ENCODE measurements at regions not wholly inside any gene's neighbourhood (a gene's known extent, or its start where the extent isn't known, plus 50 kb on each side); places are given as distances from the start of the nearest gene placed in this dataset.

DNA sequence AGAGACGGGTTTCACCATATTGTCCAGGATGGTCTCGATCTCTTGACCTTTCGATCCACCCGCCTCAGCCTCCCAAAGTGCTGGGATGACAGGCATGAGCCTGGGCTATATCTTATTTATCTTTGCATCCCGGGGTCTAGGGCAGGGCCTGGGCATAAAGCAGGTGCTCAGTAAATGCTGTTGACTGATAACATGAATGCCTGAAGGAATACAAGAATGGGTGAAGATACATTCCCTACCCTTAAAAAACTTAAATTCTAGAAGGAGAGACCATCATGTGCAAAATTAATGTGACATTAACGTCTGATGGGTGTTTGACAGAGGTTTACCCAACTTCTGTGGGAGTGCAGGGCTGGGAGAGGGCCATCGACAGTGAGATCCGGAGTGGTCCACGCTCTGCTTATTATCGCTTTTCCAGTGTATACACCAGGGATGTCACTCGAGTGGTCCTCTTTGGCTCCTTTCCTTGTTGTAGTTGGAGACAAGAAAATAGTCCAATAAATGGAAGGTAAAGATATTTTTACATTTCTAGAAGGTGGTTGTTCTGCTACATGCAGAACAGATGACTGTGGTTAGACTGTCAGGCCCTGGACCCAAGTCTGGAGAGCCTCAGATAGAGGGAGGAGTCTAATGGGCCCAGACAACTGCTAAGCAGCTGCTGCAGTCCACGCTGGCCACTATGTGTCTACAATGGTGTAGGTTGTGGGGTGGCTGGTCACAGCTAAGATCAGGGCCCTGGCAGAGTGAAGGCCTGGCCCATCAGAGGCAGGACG lies 131.7 kb downstream of the MYCN start:
- no peak for DNase-seq (ENCODE audit: extremely low spot score)
- ChIA-PET CTCF (no interaction called here), POLR2A (no interaction called here)
- TF ChIP-seq FOXK2 (IDR thresholded peaks at IDR 0.05): no peak
- no peak for TF ChIP-seq ARNT (IDR thresholded peaks at IDR 0.05)
- no peak for TF ChIP-seq BHLHE40 (IDR thresholded peaks at IDR 0.05; ENCODE audit: borderline replicate concordance)
- no peak for TF ChIP-seq FOXM1 (IDR thresholded peaks at IDR 0.05; ENCODE audit: borderline replicate concordance)
- no peak for TF ChIP-seq ELF4 (IDR thresholded peaks at IDR 0.05)

- no peak for DNase-seq (ENCODE audit: extremely low spot score)
- TF ChIP-seq SUZ12 (IDR thresholded peaks at IDR 0.05) (no peak), FOXK2 (IDR thresholded peaks at IDR 0.05) (no peak), FOXM1 (IDR thresholded peaks at IDR 0.05; ENCODE audit: borderline replicate concordance) (no peak), FOXA1 (IDR thresholded peaks at IDR 0.05) (no peak), HDGF (IDR thresholded peaks at IDR 0.05; ENCODE audit: borderline replicate concordance) (no peak), TARDBP (IDR thresholded peaks at IDR 0.05) (no peak), LEF1 (IDR thresholded peaks at IDR 0.05; ENCODE audit: borderline replicate concordance) (no peak), ZNF384 (IDR thresholded peaks at IDR 0.05) (no peak), ARNT (IDR thresholded peaks at IDR 0.05) (no peak), CTBP1 (IDR thresholded peaks at IDR 0.05; ENCODE audit: borderline replicate concordance) (no peak), BHLHE40 (IDR thresholded peaks at IDR 0.05; ENCODE audit: borderline replicate concordance) (no peak), L3MBTL2 (conservative IDR thresholded peaks at IDR 0.05) (no peak), SP1 (IDR thresholded peaks at IDR 0.05) (no peak), ELF4 (IDR thresholded peaks at IDR 0.05) (no peak)
- ChIA-PET CTCF (no interaction called here), POLR2A (no interaction called here)
Observed at GRCh38 chr2:16071039-16071864, 130.9 kb downstream of the MYCN start.

DNA sequence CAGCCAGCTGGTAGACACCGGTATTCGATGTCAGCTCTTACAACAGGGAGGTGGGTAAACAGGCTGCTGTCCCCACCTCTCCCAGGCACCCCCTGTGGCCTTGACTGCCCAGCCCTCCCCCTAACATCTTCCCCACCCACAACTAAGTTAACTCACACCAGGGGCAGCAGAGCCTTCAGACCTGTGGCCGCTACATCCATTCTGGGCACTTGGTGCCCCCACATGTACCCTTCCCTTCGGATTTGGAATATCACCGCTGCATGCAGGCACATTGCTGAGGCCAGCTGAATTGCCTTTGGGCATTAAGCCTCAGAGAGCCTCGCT lies 130.3 kb downstream of the MYCN start:
- DNase-seq (ENCODE audit: extremely low spot score): no peak
- ChIA-PET CTCF (no interaction called here), POLR2A (no interaction called here)
- no peak for TF ChIP-seq TARDBP (IDR thresholded peaks at IDR 0.05)
- TF ChIP-seq ELF4 (IDR thresholded peaks at IDR 0.05): no peak
- no peak for TF ChIP-seq BHLHE40 (IDR thresholded peaks at IDR 0.05; ENCODE audit: borderline replicate concordance)
- no peak for TF ChIP-seq ARNT (IDR thresholded peaks at IDR 0.05)
- no peak for TF ChIP-seq LEF1 (IDR thresholded peaks at IDR 0.05; ENCODE audit: borderline replicate concordance)
- TF ChIP-seq NFRKB (IDR thresholded peaks at IDR 0.05): no peak
- TF ChIP-seq FOXA1 (IDR thresholded peaks at IDR 0.05): no peak
- TF ChIP-seq, protein P1, sequence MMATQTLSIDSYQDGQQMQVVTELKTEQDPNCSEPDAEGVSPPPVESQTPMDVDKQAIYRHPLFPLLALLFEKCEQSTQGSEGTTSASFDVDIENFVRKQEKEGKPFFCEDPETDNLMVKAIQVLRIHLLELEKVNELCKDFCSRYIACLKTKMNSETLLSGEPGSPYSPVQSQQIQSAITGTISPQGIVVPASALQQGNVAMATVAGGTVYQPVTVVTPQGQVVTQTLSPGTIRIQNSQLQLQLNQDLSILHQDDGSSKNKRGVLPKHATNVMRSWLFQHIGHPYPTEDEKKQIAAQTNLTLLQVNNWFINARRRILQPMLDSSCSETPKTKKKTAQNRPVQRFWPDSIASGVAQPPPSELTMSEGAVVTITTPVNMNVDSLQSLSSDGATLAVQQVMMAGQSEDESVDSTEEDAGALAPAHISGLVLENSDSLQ (IDR thresholded peaks at IDR 0.05): no peak
- TF ChIP-seq SP1 (IDR thresholded peaks at IDR 0.05): no peak
- TF ChIP-seq L3MBTL2 (conservative IDR thresholded peaks at IDR 0.05): no peak
- TF ChIP-seq ZNF384 (IDR thresholded peaks at IDR 0.05): no peak
- no peak for TF ChIP-seq HDGF (IDR thresholded peaks at IDR 0.05; ENCODE audit: borderline replicate concordance)
- TF ChIP-seq CTBP1 (IDR thresholded peaks at IDR 0.05; ENCODE audit: borderline replicate concordance): no peak
- no peak for TF ChIP-seq SUZ12 (IDR thresholded peaks at IDR 0.05)
- no peak for TF ChIP-seq FOXM1 (IDR thresholded peaks at IDR 0.05; ENCODE audit: borderline replicate concordance)
- no peak for TF ChIP-seq FOXK2 (IDR thresholded peaks at IDR 0.05)

- CTCF ChIA-PET: no interaction called here
- POLR2A ChIA-PET: no interaction called here
- TF ChIP-seq L3MBTL2 (conservative IDR thresholded peaks at IDR 0.05) (no peak), SP1 (IDR thresholded peaks at IDR 0.05) (no peak), LEF1 (IDR thresholded peaks at IDR 0.05; ENCODE audit: borderline replicate concordance) (no peak), FOXK2 (IDR thresholded peaks at IDR 0.05) (no peak)
- DNase-seq (ENCODE audit: extremely low spot score): no peak
Observed at GRCh38 chr2:16069933-16070647, 129.7 kb downstream of the MYCN start.

DNA sequence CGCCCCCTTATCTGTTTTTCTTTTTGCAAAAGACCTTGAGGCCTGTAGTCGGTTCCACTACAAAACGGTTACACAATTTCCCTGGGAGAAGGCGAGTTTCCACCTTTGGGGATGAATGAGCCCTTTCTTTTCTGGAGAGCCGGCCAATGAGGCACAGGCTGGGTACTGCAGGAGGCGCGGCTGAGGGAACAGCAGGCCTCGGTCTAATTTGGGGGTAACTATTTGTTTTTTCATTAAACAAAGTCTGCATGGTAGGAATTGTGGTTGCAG lies 129.2 kb downstream of the MYCN start:
- CTCF ChIA-PET: no interaction called here
- TF ChIP-seq SUZ12 (IDR thresholded peaks at IDR 0.05) (no peak), HDGF (IDR thresholded peaks at IDR 0.05; ENCODE audit: borderline replicate concordance) (no peak), SP1 (IDR thresholded peaks at IDR 0.05) (no peak), FOXM1 (IDR thresholded peaks at IDR 0.05; ENCODE audit: borderline replicate concordance) (no peak), LEF1 (IDR thresholded peaks at IDR 0.05; ENCODE audit: borderline replicate concordance) (no peak), BHLHE40 (IDR thresholded peaks at IDR 0.05; ENCODE audit: borderline replicate concordance) (no peak), TARDBP (IDR thresholded peaks at IDR 0.05) (no peak), FOXA1 (IDR thresholded peaks at IDR 0.05) (no peak)
- TF ChIP-seq, protein P1 (IDR thresholded peaks at IDR 0.05): no peak
- no peak for DNase-seq (ENCODE audit: extremely low spot score)
- POLR2A ChIA-PET: no interaction called here

GRCh38 chr2:16068552-16068940 lies 128.2 kb downstream of the MYCN start:
- TF ChIP-seq ARNT (IDR thresholded peaks at IDR 0.05) (no peak), ELF4 (IDR thresholded peaks at IDR 0.05) (no peak), LEF1 (IDR thresholded peaks at IDR 0.05; ENCODE audit: borderline replicate concordance) (no peak), FOXA1 (IDR thresholded peaks at IDR 0.05) (no peak), BHLHE40 (IDR thresholded peaks at IDR 0.05; ENCODE audit: borderline replicate concordance) (no peak), ZNF384 (IDR thresholded peaks at IDR 0.05) (no peak), L3MBTL2 (conservative IDR thresholded peaks at IDR 0.05) (no peak), SP1 (IDR thresholded peaks at IDR 0.05) (no peak), HDGF (IDR thresholded peaks at IDR 0.05; ENCODE audit: borderline replicate concordance) (no peak), CTBP1 (IDR thresholded peaks at IDR 0.05; ENCODE audit: borderline replicate concordance) (no peak), FOXK2 (IDR thresholded peaks at IDR 0.05) (no peak), TARDBP (IDR thresholded peaks at IDR 0.05) (no peak), SUZ12 (IDR thresholded peaks at IDR 0.05) (no peak)
- TF ChIP-seq, protein P1 (IDR thresholded peaks at IDR 0.05): no peak
- POLR2A ChIA-PET: no interaction called here
- CTCF ChIA-PET: no interaction called here
- DNase-seq (ENCODE audit: extremely low spot score): no peak
